ENCODE measurements at regions not wholly inside any gene's neighbourhood (a gene's known extent, or its start where the extent isn't known, plus 50 kb on each side); places are given as distances from the start of the nearest gene placed in this dataset.

DNA sequence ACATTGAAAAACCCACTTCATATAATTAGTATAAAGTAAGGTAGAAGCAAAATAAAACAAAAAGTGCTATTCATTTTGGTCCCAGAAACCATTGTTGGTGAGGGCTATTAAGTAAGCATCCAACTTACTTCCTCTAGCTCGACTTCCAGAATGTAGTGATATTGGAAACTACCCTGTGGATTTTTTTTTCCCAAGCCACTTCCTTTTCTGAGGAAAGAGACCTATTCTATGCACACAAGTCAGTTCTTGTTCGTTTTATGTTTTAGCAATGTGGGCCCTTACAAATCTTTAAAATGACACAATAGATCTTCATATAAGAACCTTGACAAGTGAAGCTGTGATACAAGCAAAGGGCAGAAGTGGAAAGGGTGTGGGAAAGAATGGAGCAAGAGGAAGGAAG lies 402.0 kb upstream of the TBL1XR1 start:
- TF ChIP-seq POLR2A (IDR thresholded peaks at IDR 0.05; ENCODE audit: extremely low read depth, insufficient read length) (no peak), MYC (IDR thresholded peaks at IDR 0.05; ENCODE audit: low read depth, low read length) (no peak)
- TF ChIP-seq, protein P1, sequence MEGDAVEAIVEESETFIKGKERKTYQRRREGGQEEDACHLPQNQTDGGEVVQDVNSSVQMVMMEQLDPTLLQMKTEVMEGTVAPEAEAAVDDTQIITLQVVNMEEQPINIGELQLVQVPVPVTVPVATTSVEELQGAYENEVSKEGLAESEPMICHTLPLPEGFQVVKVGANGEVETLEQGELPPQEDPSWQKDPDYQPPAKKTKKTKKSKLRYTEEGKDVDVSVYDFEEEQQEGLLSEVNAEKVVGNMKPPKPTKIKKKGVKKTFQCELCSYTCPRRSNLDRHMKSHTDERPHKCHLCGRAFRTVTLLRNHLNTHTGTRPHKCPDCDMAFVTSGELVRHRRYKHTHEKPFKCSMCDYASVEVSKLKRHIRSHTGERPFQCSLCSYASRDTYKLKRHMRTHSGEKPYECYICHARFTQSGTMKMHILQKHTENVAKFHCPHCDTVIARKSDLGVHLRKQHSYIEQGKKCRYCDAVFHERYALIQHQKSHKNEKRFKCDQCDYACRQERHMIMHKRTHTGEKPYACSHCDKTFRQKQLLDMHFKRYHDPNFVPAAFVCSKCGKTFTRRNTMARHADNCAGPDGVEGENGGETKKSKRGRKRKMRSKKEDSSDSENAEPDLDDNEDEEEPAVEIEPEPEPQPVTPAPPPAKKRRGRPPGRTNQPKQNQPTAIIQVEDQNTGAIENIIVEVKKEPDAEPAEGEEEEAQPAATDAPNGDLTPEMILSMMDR (IDR thresholded peaks at IDR 0.05; ENCODE audit: low read depth, low read length): no peak
- TF ChIP-seq, protein P2, sequence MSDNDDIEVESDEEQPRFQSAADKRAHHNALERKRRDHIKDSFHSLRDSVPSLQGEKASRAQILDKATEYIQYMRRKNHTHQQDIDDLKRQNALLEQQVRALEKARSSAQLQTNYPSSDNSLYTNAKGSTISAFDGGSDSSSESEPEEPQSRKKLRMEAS (IDR thresholded peaks at IDR 0.05; ENCODE audit: low read depth, low read length): no peak
